Neuronal stem cell (in vitro differentiated cells): ENCODE measurements at regions not wholly inside any gene's neighbourhood (a gene's known extent, or its start where the extent isn't known, plus 50 kb on each side); places are given as distances from the start of the nearest gene placed in this dataset.
A peak's percentile ranks its signal among the peaks of the same experiment; 100 is the strongest.

Experiments used
- DNase-seq: peaks from one replicate; pipeline ENCODE4 v3.0.0-alpha.2; 2013; ENCODE audit warnings: low spot score
- H2AFZ ChIP-seq: one replicate; pipeline ENCODE4 v1.6.1; 2013; ENCODE audit warnings: mild to moderate bottlenecking, low read length, inconsistent platforms
- H2AK5ac ChIP-seq: 2 replicates; pipeline ENCODE4 v1.6.1; 2013; ENCODE audit warnings: low read depth, mild to moderate bottlenecking, inconsistent platforms, low read length, moderate library complexity, mixed read lengths
- H2BK120ac ChIP-seq: 2 replicates; pipeline ENCODE4 v1.6.1; 2013; ENCODE audit warnings: low read depth, mild to moderate bottlenecking, inconsistent platforms, low read length, moderate library complexity, mixed read lengths
- H2BK12ac ChIP-seq: one replicate; pipeline ENCODE4 v1.6.1; 2013; ENCODE audit warnings: low read length, inconsistent platforms
- H2BK15ac ChIP-seq: 2 replicates; pipeline ENCODE4 v1.6.1; 2013; ENCODE audit warnings: mild to moderate bottlenecking, low read length, inconsistent platforms, mixed read lengths
- H2BK5ac ChIP-seq: one replicate; pipeline ENCODE4 v1.6.1; 2013; ENCODE audit warnings: inconsistent platforms, mild to moderate bottlenecking, low read length, moderate library complexity
- H3K14ac ChIP-seq: one replicate; pipeline ENCODE4 v1.6.1; 2013; ENCODE audit warnings: low read length, inconsistent platforms
- H3K18ac ChIP-seq: 2 replicates; pipeline ENCODE4 v1.6.1; 2013; ENCODE audit warnings: low read length, inconsistent platforms
- H3K23ac ChIP-seq: 2 replicates; pipeline ENCODE4 v1.6.1; 2013; ENCODE audit warnings: low read depth, mild to moderate bottlenecking, mixed read lengths, low read length, inconsistent platforms; ENCODE audit not compliant: poor library complexity
- H3K27ac ChIP-seq: replicated peaks from 3 replicates; pipeline ENCODE4 v1.5.1; 2013; ENCODE audit warnings: low read length, inconsistent platforms
- H3K27me3 ChIP-seq, 3 experiments: 2 replicates each; pipeline ENCODE4 v1.6.1; 2013; ENCODE audit warnings: low read length in 3 of 3, mild to moderate bottlenecking in 2 of 3, inconsistent platforms in 1 of 3, low read depth in 1 of 3, mixed read lengths in 1 of 3, moderate library complexity in 1 of 3; ENCODE audit not compliant: control insufficient read depth in 3 of 3, insufficient read depth in 3 of 3
- H3K36me3 ChIP-seq, 2 donors: replicated peaks in 1 of 2; 2 replicates each; pipeline ENCODE4 v1.6.1; 2013; ENCODE audit warnings: low read length in 2 of 2; ENCODE audit not compliant: control insufficient read depth in 2 of 2, insufficient read depth in 2 of 2
- H3K4ac ChIP-seq: 2 replicates; pipeline ENCODE4 v1.6.1; 2013; ENCODE audit warnings: inconsistent platforms, mild to moderate bottlenecking, low read length, moderate library complexity
- H3K4me1 ChIP-seq, 2 donors: 1 replicate in 1 of 2; 2 replicates in 1 of 2; pipeline ENCODE4 v1.6.1; 2013; ENCODE audit warnings: low read length in 2 of 2, low read depth in 1 of 2; ENCODE audit not compliant: control insufficient read depth in 2 of 2, insufficient read depth in 1 of 2
- H3K4me2 ChIP-seq: one replicate; pipeline ENCODE4 v1.6.1; 2013; ENCODE audit warnings: mild to moderate bottlenecking, low read length, inconsistent platforms; ENCODE audit not compliant: insufficient read depth, poor library complexity, severe bottlenecking
- H3K4me3 ChIP-seq, 2 donors: 2 replicates each; pipeline ENCODE4 v1.5.1; 2013; ENCODE audit warnings: low read length in 2 of 2, mild to moderate bottlenecking in 2 of 2, inconsistent platforms in 1 of 2, moderate library complexity in 1 of 2
- H3K79me1 ChIP-seq: one replicate; pipeline ENCODE4 v1.6.1; 2013; ENCODE audit warnings: low read depth, mild to moderate bottlenecking, inconsistent platforms, low read length, moderate library complexity
- H3K9ac ChIP-seq: one replicate; pipeline ENCODE4 v1.6.1; 2013; ENCODE audit warnings: mild to moderate bottlenecking, low read depth, low read length, inconsistent platforms; ENCODE audit not compliant: poor library complexity
- H3K9me3 ChIP-seq, 2 donors: replicated peaks in 1 of 2; 2 replicates each; pipeline versions ENCODE3 to v1.6.1; 2013; ENCODE audit warnings: low read length in 2 of 2, mild to moderate bottlenecking in 2 of 2, inconsistent platforms in 1 of 2, low read depth in 1 of 2, mixed read lengths in 1 of 2, moderate library complexity in 1 of 2; ENCODE audit not compliant: control insufficient read depth in 2 of 2, insufficient read depth in 1 of 2
- H4K8ac ChIP-seq: one replicate; pipeline ENCODE4 v1.6.1; 2013; ENCODE audit warnings: low read depth, mild to moderate bottlenecking, inconsistent platforms, low read length, moderate library complexity
- H4K91ac ChIP-seq: one replicate; pipeline ENCODE4 v1.6.1; 2013; ENCODE audit warnings: low read length, low read depth, mild to moderate bottlenecking, inconsistent platforms; ENCODE audit not compliant: poor library complexity
- WGBS, 2 donors: extraction: QIAGEN DNeasy Blood & Tissue Kit; methylation state at CpG; one replicate each; pipeline ENCODE4 v1.1.7; 2013; ENCODE audit warnings: missing lambda C conversion rate in 2 of 2, mixed read lengths in 1 of 2; ENCODE audit not compliant: insufficient read length in 2 of 2, insufficient replicate concordance in 1 of 2; ENCODE audit errors: extremely low coverage in 2 of 2; 5-methylcytosine and 5-hydroxymethylcytosine counted together

GRCh38 chr5:124315741-124316415 is 430.6 kb downstream of the ZNF608 start:
- Histone ChIP-seq H3K27me3 (no peaks in the 10 kb centered on the region), H2AFZ (no peak overlapping the region), H3K4me1 (no peaks in the 10 kb centered on the region), H3K36me3 (no peaks in the 10 kb centered on the region), H3K9ac (no peak overlapping the region), H2BK15ac (no peak overlapping the region), H2AK5ac (no peak overlapping the region), H3K23ac (no peak overlapping the region), H3K27ac (no peak overlapping the region), H2BK120ac (no peak overlapping the region), H3K9me3 (peaks cover 0 to 3% of the 10 kb centered on the region in 2 donors), H3K79me1 (no peaks in the 10 kb centered on the region), H3K4ac (no peak overlapping the region), H2BK5ac (no peak overlapping the region), H4K91ac (no peak overlapping the region), H3K4me2 (no peak overlapping the region), H4K8ac (no peak overlapping the region), H3K18ac (no peak overlapping the region), H3K4me3 (no peak overlapping the region), H3K14ac (no peak overlapping the region), H2BK12ac (no peak overlapping the region)
- no CpG with 5 or more reads among the region's 3 CpGs for WGBS, 2 donors
- no peak for DNase-seq

- H3K27me3 ChIP-seq: no peaks in the 10 kb centered on the region
Observed at GRCh38 chr5:124310453-124310852, 436.0 kb downstream of the ZNF608 start.

GRCh38 chr5:124309241-124309980 is 437.0 kb downstream of the ZNF608 start:
- no peaks in the 10 kb centered on the region for H3K36me3 ChIP-seq
- no peak overlapping the region for H4K91ac ChIP-seq
- no peak overlapping the region for H3K9ac ChIP-seq
- no peak overlapping the region for H3K4me2 ChIP-seq
- no peak overlapping the region for H2BK120ac ChIP-seq
- H3K27me3 ChIP-seq: no peaks in the 10 kb centered on the region
- no peaks in the 10 kb centered on the region for H3K9me3 ChIP-seq
- H2AK5ac ChIP-seq: no peak overlapping the region
- peak overlapping the region; percentile 11 for H3K18ac ChIP-seq
- H2AFZ ChIP-seq: peak overlapping the region; percentile 58
- H3K23ac ChIP-seq: no peak overlapping the region
- no peak overlapping the region for H2BK15ac ChIP-seq
- H3K14ac ChIP-seq: no peak overlapping the region
- H2BK12ac ChIP-seq: no peak overlapping the region
- DNase-seq: no peak
- no peak overlapping the region for H3K27ac ChIP-seq
- H3K79me1 ChIP-seq: no peaks in the 10 kb centered on the region
- no peak overlapping the region for H3K4ac ChIP-seq
- no peak overlapping the region for H3K4me3 ChIP-seq
- no CpG with 5 or more reads among the region's 11 CpGs for WGBS, 2 donors
- no peak overlapping the region for H4K8ac ChIP-seq
- H3K4me1 ChIP-seq: peaks cover 0 to 8% of the 10 kb centered on the region in 2 donors
- no peak overlapping the region for H2BK5ac ChIP-seq

More at GRCh38 chr5:124310453-124310852, 436.0 kb downstream of the ZNF608 start:
- H3K9ac ChIP-seq: no peak overlapping the region
- H3K79me1 ChIP-seq: no peaks in the 10 kb centered on the region
- H3K4me1 ChIP-seq: peaks cover 0 to 8% of the 10 kb centered on the region in 2 donors
- no peaks in the 10 kb centered on the region for H3K9me3 ChIP-seq
- no peak overlapping the region for H2AFZ ChIP-seq
- H3K4me3 ChIP-seq: no peak overlapping the region
- no peak overlapping the region for H2BK15ac ChIP-seq
- H3K4ac ChIP-seq: no peak overlapping the region
- no peak for DNase-seq
- H3K23ac ChIP-seq: no peak overlapping the region
- no peak overlapping the region for H3K18ac ChIP-seq
- no peaks in the 10 kb centered on the region for H3K36me3 ChIP-seq
- H3K4me2 ChIP-seq: no peak overlapping the region
- no peak overlapping the region for H2BK12ac ChIP-seq
- no peak overlapping the region for H2BK5ac ChIP-seq
- H2AK5ac ChIP-seq: no peak overlapping the region
- no peak overlapping the region for H4K91ac ChIP-seq
- H4K8ac ChIP-seq: no peak overlapping the region
- no CpG with 5 or more reads among the region's 3 CpGs for WGBS, 2 donors
- H3K27ac ChIP-seq: no peak overlapping the region
- no peak overlapping the region for H2BK120ac ChIP-seq
- no peak overlapping the region for H3K14ac ChIP-seq

GRCh38 chr5:124303366-124303765 is 443.1 kb downstream of the ZNF608 start:
- H3K9me3 ChIP-seq: no peaks in the 10 kb centered on the region
- no peaks in the 10 kb centered on the region for H3K36me3 ChIP-seq
- H2BK120ac ChIP-seq: no peak overlapping the region
- no peaks in the 10 kb centered on the region for H3K27me3 ChIP-seq
- H3K18ac ChIP-seq: no peak overlapping the region
- H2BK12ac ChIP-seq: no peak overlapping the region
- WGBS, 2 donors: no CpG with 5 or more reads among the region's 1 CpG
- H3K4ac ChIP-seq: no peak overlapping the region
- no peak overlapping the region for H3K4me3 ChIP-seq
- no peak overlapping the region for H4K91ac ChIP-seq
- no peak overlapping the region for H3K23ac ChIP-seq
- no peak overlapping the region for H3K27ac ChIP-seq
- no peak overlapping the region for H2AK5ac ChIP-seq
- no peak overlapping the region for H3K14ac ChIP-seq
- H3K4me1 ChIP-seq: no peaks in the 10 kb centered on the region
- H3K9ac ChIP-seq: no peak overlapping the region
- H2BK15ac ChIP-seq: no peak overlapping the region
- H3K79me1 ChIP-seq: no peaks in the 10 kb centered on the region
- no peak overlapping the region for H4K8ac ChIP-seq
- no peak for DNase-seq
- no peak overlapping the region for H2AFZ ChIP-seq
- no peak overlapping the region for H3K4me2 ChIP-seq
- no peak overlapping the region for H2BK5ac ChIP-seq
